Right lobe of liver (tissue), 6 donors: ENCODE measurements at regions not wholly inside any gene's neighbourhood (a gene's known extent, or its start where the extent isn't known, plus 50 kb on each side); places are given as distances from the start of the nearest gene placed in this dataset.

Experiments
- ATAC-seq, 4 donors: fragments of 200-7000 bp; cut with Tn5 transposase; one replicate each; pipeline ENCODE4 v1.9.1; 2020; ENCODE audit warnings: mild to moderate bottlenecking in 4 of 4, moderate library complexity in 4 of 4
- DNase-seq, 3 donors: peaks; one replicate each; pipeline ENCODE4 v3.0.0-alpha.2; 2020
- H3K27ac ChIP-seq, 3 donors: fragments of 200-600 bp; one replicate each; pipeline ENCODE4 v1.8.0; 2022
- H3K27me3 ChIP-seq, 2 donors: fragments of 200-600 bp; one replicate each; pipeline ENCODE4 v1.8.0; 2022
- H3K36me3 ChIP-seq, 4 donors: fragments of 200-600 bp; sonication (generic) in 1 of 4; one replicate each; pipeline versions ENCODE4 v1.5.1 to v1.8.0; 2017 to 2022; ENCODE audit warnings: control low read depth in 1 of 4
- H3K4me1 ChIP-seq, 4 donors: fragments of 200-600 bp; sonication (generic) in 1 of 4; one replicate each; pipeline versions ENCODE4 v1.5.1 to v1.8.0; 2017 to 2022; ENCODE audit warnings: control low read depth in 1 of 4
- H3K4me3 ChIP-seq, 3 donors: fragments of 200-600 bp; one replicate each; pipeline ENCODE4 v1.8.0; 2022
- H3K9me3 ChIP-seq, 4 donors: fragments of 200-600 bp; sonication (generic) in 1 of 4; one replicate each; pipeline versions ENCODE4 v1.5.1 to v1.8.0; 2017 to 2022; ENCODE audit warnings: control low read depth in 1 of 4
- POLR2A ChIP-seq: fragments of 450-650 bp; IDR thresholded peaks from one replicate; pipeline ENCODE4 v1.6.1; 2017; ENCODE audit warnings: antibody characterized with exemption, mild to moderate bottlenecking
- WGBS: methylation state at CpG from one replicate; pipeline ENCODE4 v1.1.6; 2018; ENCODE audit warnings: low coverage, low lambda C conversion rate; ENCODE audit not compliant: insufficient coverage; ENCODE audit errors: missing lambda C conversion rate; 5-methylcytosine and 5-hydroxymethylcytosine counted together
- intact Hi-C, 2 donors: fragments of 100-400 bp; cut with DNase I; formaldehyde crosslinking; loops; one replicate each; pipeline versions ENCODE4 v1.11.2 to v1.14.1; 2022
- TF ChIP-seq, protein P1 (sequence below), 4 donors: fragments of 200-600 bp in 3 of 4; fragments of 450-650 bp in 1 of 4; IDR thresholded peaks; one replicate each; pipeline versions ENCODE4 v1.5.1 to v1.8.0; 2016 to 2022; ENCODE audit warnings: antibody characterized with exemption in 4 of 4, mild to moderate bottlenecking in 2 of 4
- donor health status: DM: no; HTN: yes; CAD: no.
- donor health status: DM: no; HTN: no; CAD: no.
- donor health status: DM: no; HTN: no; CAD: no.
- donor health status: DM: no; HTN: yes; CAD: no.
- donor health status: DM: no; HTN: yes; CAD: no.

GRCh38 chr2:144854596-144854995, 334.7 kb upstream of the ZEB2 start:
- DNase-seq: no peak
- Histone ChIP-seq H3K9me3 (no peaks in the 10 kb centered on the region), H3K27me3 (no peaks in the 10 kb centered on the region), H3K36me3 (no peaks in the 10 kb centered on the region), H3K4me3 (no peak overlapping the region), H3K27ac (no peak overlapping the region), H3K4me1 (no peaks in the 10 kb centered on the region)
- 71% methylated on average over 4 of the region's 4 CpGs for WGBS
- no peak for ATAC-seq
- intact Hi-C loops: no loop called here
- TF ChIP-seq, protein P1, sequence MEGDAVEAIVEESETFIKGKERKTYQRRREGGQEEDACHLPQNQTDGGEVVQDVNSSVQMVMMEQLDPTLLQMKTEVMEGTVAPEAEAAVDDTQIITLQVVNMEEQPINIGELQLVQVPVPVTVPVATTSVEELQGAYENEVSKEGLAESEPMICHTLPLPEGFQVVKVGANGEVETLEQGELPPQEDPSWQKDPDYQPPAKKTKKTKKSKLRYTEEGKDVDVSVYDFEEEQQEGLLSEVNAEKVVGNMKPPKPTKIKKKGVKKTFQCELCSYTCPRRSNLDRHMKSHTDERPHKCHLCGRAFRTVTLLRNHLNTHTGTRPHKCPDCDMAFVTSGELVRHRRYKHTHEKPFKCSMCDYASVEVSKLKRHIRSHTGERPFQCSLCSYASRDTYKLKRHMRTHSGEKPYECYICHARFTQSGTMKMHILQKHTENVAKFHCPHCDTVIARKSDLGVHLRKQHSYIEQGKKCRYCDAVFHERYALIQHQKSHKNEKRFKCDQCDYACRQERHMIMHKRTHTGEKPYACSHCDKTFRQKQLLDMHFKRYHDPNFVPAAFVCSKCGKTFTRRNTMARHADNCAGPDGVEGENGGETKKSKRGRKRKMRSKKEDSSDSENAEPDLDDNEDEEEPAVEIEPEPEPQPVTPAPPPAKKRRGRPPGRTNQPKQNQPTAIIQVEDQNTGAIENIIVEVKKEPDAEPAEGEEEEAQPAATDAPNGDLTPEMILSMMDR (IDR thresholded peaks at IDR 0.05): no peak
- no peak for TF ChIP-seq POLR2A

GRCh38 chr2:144849612-144850011, 329.7 kb upstream of the ZEB2 start:
- DNase-seq: peak in 1 of 3 donors; percentile 54
- Histone ChIP-seq H3K4me1 (no peaks in the 10 kb centered on the region), H3K27me3 (no peaks in the 10 kb centered on the region), H3K9me3 (no peaks in the 10 kb centered on the region), H3K27ac (no peak overlapping the region), H3K4me3 (no peak overlapping the region), H3K36me3 (no peaks in the 10 kb centered on the region)
- TF ChIP-seq, protein P1 (IDR thresholded peaks at IDR 0.05): no peak
- TF ChIP-seq POLR2A: no peak
- intact Hi-C loops: no loop called here
- WGBS: 31% methylated on average over 3 of the region's 3 CpGs
- ATAC-seq: peak; percentile 33 to 76 (median 67)

- no peaks in the 10 kb centered on the region for H3K9me3 ChIP-seq
- ATAC-seq (no peak), DNase-seq (no peak)
- no peaks in the 10 kb centered on the region for H3K4me1 ChIP-seq
- TF ChIP-seq, protein P1 (IDR thresholded peaks at IDR 0.05): no peak
- no peak for TF ChIP-seq POLR2A
- intact Hi-C loops: no loop called here
- 79% methylated on average over 2 of the region's 2 CpGs for WGBS
- H3K36me3 ChIP-seq: no peaks in the 10 kb centered on the region
- no peak overlapping the region for H3K4me3 ChIP-seq
- H3K27me3 ChIP-seq: no peaks in the 10 kb centered on the region
- H3K27ac ChIP-seq: no peak overlapping the region
Observed at GRCh38 chr2:144848423-144848822, 328.5 kb upstream of the ZEB2 start.

DNA sequence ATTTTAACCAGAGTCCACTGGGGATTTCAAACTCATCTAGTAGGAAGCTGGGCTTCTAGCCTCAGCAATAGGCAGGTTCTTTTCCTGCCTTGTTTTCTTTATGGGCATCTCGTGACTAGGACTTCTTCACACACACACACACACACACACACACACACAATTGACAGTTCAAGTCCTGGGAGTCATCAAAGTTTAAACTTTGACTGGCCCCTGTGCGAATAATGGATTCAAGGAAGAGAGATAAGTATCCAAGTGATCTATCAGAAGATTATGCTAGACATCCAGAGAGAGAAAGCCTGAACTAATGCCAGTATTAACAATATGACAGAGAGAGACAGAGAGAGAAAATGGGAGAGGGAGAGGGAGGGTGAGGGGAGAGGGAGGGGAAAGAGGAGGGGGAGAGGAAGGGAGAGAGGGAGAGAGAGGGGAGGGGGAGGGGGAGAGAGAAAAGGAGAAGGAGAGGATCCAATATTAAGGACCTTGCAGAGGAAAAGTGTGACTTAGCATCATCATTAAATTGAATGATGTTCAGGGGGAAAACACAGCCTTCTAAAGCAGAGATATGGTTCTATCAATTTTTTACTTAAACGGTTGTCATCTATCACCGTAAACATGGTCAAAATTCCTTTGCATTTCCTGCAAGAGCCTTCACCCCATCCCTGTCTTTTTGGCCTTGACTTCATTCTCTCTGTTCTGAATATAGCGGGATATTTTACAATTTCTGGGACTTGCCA, 327.6 kb upstream of the ZEB2 start:
- intact Hi-C loops: no loop called here
- 85% methylated on average over 5 of the region's 5 CpGs for WGBS

More for the DNA sequence above, 327.6 kb upstream of the ZEB2 start:
- H3K27me3 ChIP-seq: no peaks in the 10 kb centered on the region
- H3K27ac ChIP-seq: no peak overlapping the region
- H3K4me1 ChIP-seq: no peaks in the 10 kb centered on the region
- TF ChIP-seq, protein P1 (IDR thresholded peaks at IDR 0.05): no peak
- TF ChIP-seq POLR2A: no peak
- ATAC-seq: no peak
- H3K36me3 ChIP-seq: no peaks in the 10 kb centered on the region
- no peaks in the 10 kb centered on the region for H3K9me3 ChIP-seq
- no peak for DNase-seq
- no peak overlapping the region for H3K4me3 ChIP-seq
